Ovary (tissue), 3 donors: ENCODE measurements at regions not wholly inside any gene's neighbourhood (a gene's known extent, or its start where the extent isn't known, plus 50 kb on each side); places are given as distances from the start of the nearest gene placed in this dataset.

ENCODE experiments used
- CTCF ChIP-seq, 3 donors: fragments of 450-650 bp in 2 of 3; fragments of 200-600 bp in 1 of 3; IDR thresholded peaks; one replicate each; pipeline versions ENCODE4 v1.5.1 to v1.8.0; 2016 to 2022; ENCODE audit warnings: antibody characterized with exemption in 3 of 3, mild to moderate bottlenecking in 1 of 3
- EP300 ChIP-seq: sonication (generic); formaldehyde crosslinking; IDR thresholded peaks from one replicate; pipeline ENCODE4 v1.6.1; 2017; ENCODE audit warnings: antibody characterized with exemption
- POLR2A ChIP-seq: fragments of 450-650 bp; IDR thresholded peaks from one replicate; pipeline ENCODE4 v1.6.1; 2017; ENCODE audit warnings: antibody characterized with exemption, mild to moderate bottlenecking, moderate library complexity
- donor health status: DM: no; HTN: no; CAD: no.

DNA sequence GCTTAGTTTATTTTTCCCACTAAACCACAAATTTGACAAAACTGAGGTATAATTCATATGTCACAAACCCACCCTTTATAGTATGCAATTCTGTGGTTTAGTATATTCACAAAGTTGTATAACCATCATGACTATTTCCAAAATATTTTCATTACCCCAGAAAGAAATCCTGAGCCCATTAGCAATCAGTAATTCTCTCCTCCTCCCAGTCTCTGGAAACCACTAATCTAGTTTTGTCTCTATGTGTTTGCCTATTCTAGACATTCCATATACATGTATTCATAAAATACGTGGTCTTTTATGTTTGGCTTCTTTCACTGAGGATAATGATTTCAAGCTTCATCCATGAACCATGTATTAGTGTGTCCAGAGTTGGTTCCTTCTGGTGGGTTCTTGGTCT lies 267.6 kb downstream of the AEBP2 start:
- TF ChIP-seq POLR2A = no peak
- no peak for TF ChIP-seq CTCF (IDR thresholded peaks at IDR 0.05)
- no peak for TF ChIP-seq EP300
